Erythroblast (primary cell): ENCODE measurements at regions not wholly inside any gene's neighbourhood (a gene's known extent, or its start where the extent isn't known, plus 50 kb on each side); places are given as distances from the start of the nearest gene placed in this dataset.

Source experiments
- GATA1 ChIP-seq: IDR thresholded peaks from 2 replicates; pipeline ENCODE4 v1.6.1; 2011; ENCODE audit warnings: low read depth, mild to moderate bottlenecking, control low read depth, low read length, moderate library complexity
- POLR2A ChIP-seq: IDR thresholded peaks from 2 replicates; pipeline ENCODE4 v1.6.1; 2011; ENCODE audit warnings: mild to moderate bottlenecking, low read length

DNA sequence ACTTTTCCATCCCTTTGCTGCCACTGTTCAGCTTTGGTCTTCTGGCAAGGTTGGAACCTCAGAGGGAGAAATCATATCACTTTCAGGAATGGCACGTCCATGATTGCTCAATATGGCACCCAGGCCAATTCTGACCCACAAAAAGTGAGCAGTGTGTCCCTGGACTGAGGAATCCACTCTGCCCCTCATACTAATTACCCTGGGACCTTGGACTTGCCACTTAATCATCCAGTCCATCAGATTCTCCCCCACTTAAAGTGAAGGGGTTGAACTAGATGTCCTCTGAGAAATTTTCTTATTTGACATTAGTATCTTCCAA, 449.3 kb upstream of the CITED2 start:
- no peak for TF ChIP-seq POLR2A
- no peak for TF ChIP-seq GATA1
